HG03460 (cell line): ENCODE measurements at regions not wholly inside any gene's neighbourhood (a gene's known extent, or its start where the extent isn't known, plus 50 kb on each side); places are given as distances from the start of the nearest gene placed in this dataset.

ENCODE experiments used
- ATAC-seq: cut with Tn5 transposase; IDR thresholded peaks from one replicate; pipeline ENCODE4 v1.9.1; 2021; ENCODE audit not compliant: unreplicated experiment

DNA sequence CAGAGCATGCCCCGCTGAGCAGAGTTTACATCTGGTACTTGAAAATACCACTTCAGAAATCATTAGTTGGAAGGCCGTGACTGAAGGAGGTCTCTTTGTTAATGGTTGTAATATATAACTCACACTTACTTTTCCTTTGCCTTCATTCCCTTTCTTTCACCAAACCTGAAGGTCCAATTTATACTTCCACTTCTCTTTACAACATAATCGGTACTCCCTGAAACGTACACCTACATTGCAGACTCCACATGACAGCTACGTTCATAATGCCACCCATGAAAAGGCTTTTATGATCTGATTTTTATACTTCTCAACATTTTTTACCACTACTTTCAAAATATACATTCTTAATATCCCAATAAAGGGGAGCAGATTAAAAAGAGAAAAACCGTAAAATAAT lies 298.7 kb downstream of the C4orf33 start:
- ATAC-seq: no peak

DNA sequence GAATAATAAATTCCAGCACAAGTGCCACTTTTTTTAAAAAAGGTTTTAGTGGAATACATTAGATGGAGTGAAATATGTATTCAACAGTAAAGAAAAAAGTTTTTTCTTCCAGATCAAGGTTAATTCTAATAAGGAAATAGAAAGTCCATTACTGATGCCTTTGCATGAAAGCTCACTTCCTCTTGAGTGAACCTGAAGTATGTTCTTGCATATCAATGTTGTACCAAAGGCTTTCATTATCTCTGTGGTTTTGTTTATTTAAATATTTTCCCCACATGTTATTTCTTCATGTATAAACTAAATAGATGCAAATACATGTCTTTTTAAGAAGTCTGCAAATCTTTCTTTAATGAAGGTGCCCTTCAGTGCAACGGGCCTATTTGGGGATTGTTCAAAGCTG lies 307.9 kb downstream of the C4orf33 start:
- ATAC-seq: no peak

DNA sequence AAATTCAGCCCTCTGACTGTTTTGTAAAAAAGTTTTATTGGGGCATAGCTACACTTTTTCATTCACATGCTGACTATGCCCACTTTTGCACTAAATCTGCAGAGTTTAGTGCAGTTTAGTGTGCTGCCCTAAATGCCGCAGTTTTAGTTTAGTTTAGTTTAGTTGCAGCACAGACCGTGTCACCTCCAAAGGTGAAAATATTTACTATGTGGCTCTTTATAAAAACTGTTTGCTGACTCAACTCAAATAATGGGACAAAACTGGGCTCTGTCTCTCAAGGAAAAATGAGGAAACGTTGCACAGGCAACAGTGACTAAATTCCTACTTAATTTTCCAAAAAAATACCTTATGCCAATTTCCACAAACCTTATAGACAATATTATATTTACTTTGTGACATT lies 314.2 kb downstream of the C4orf33 start:
- ATAC-seq: no peak

DNA sequence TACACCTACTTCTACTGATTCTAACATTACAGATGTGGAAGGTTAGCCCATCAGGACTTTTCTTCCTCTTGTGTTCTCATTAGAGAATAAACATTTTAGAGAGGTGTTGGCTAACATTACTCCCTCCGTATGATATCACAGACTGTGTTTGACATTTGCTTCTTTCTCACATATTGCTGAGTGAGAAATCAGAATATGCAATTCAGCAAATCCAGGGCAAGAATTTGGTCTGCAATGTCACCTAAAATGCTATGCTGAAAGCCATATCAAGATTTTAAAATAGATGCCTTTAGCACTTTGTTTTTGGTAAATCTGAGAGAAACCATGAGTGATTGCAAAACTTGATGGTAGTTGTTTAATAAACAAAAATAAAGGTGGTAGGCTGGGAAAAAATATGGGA lies 319.1 kb downstream of the C4orf33 start:
- no peak for ATAC-seq

DNA sequence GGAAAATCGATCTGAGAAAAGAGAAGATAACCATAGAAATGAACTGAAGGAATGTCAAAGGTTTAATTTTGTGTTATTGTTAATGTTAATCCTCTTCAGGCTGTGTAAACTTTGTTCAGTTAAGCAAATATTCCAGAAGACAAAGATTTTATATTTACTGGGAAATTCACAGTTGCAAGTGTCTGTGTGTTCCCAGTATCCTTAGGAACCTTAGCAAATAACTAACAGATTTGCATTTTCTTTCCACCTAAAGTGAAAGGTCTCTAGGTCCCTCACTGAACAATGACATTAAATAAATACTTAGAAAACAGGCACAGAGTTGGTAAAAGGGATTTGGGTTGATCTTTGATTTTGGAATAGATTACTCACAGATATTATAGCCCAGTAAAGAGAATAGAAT lies 324.7 kb downstream of the C4orf33 start:
- ATAC-seq: no peak

DNA sequence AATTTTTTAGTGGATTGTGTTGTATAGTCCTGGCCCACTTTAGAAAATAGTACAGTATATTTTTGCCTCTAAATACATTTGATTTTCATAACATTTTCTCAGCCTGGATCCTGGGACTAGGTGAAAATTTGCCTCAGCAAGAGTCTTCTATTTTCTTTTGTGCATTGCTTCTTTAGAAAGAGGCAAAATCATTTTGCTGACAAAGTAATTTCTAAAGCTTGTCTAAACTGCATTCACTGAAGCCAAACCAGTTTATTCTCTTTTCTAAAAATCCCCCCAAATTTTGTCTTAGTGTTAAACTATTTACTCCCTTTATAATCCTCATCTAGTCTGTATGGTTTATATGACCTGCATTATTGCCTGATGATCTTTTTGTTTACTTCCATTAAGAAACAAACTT lies 326.3 kb downstream of the C4orf33 start:
- no peak for ATAC-seq

DNA sequence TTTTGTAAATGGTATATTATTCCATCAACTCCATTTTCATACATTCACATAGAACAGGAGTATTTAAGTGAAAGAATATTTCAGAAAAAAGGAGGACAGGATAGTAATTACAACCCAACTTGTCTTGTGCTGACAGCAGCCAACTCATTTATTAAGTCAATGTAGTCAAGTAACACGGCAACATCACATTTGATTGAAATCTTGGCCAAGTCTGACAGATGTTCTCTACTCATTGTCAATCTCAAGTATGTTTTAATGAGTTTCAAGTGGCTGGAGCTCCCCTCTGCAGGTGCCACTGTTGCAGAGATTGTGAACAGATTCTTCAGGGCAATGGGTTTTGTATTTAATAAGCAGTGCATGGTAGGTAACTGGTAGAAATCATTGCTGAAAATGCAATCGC lies 332.5 kb downstream of the C4orf33 start:
- ATAC-seq: no peak

DNA sequence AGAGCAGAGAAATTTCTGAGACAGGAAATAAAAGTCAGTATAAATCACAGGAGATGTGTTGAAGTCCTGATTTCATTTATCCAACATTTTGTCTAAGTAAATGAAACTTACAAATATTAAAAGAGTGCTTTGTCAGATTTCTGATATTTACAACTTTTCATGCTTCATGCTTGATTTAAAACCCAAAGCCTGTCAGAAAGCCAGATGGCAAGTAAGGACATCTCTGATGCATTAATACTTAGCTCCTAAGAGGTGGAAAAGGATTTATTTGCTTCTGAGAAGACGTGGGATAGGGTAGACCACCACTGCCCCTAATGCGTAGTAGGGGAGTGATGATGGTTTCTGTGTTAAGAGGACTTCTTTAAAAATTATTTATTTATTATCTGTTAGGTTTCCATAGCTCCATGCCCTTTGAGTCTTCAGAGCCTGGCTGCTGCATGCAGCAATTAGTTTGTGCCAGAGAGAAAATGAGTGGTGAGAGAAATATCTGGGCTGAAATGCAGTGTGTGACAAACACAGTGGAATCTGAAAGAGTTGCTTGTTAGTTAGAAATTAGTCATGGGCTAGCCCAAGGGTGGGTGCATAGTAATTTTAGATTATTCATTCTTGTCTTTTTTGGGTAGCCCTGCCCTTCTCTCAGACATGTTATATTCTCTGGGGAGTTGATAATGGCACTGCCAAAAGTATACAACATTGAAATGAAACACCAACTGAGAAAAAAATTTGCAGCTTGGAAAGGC lies 333.8 kb downstream of the C4orf33 start:
- ATAC-seq: no peak

DNA sequence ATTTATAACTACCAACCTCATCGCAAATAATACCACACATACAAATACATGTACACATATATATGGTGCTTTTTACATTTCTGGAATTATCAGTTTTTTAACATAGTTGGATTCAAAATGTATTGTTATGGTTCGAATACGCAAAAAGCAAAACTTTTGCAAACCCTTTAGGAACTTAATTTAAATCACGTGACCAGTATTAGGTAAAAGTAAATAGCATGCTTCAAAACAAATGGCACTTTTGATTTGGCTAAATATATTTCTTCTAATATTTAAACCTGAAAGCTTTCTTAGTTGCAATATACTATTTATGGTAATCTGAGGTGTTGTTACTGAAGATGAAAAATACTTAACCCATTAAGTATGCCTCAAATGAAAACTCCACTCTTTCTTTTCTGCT lies 341.4 kb downstream of the C4orf33 start:
- no peak for ATAC-seq

DNA sequence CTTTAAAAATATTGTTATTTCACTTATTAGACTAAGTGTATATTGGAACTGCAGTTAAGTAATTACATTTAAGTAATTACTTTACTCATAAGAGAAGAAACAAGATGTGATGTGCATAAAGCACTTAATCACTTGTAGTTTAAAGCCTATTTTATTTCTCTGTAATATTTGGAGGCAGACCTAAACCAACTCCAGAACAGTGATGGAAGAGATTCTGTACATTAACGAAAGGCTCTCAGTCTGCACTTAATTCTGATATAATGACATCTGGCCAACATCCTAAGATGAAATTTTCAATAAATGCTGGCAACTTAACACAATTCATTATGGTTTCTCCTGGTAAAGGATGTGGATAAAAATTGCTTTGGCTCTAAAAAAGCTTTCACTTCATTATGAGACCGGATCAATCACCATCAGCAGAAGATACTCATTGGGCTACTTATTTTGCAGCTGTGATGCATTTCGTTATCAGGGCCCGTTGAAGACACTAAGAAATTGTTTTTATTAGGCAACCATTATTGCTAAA lies 342.6 kb downstream of the C4orf33 start:
- ATAC-seq: no peak

DNA sequence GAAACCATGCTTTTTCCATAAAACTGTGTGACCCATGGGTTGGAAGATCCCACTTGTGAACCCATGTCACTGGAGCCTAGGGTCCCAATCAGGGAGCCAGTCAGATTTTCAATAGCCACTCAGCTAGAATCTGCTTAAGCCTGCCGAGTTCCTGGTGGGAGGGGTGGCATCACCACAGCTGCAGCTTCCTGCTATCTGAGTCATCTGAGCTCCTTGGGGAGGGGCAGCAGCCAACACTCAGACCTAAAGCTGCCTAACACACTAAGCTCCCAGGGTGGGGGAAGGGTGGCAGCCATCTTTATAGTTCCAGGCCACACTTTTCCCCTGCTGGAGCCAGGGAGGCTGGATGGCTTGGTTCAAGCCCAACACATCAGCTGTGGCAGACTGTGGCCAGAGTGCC lies 350.1 kb downstream of the C4orf33 start:
- ATAC-seq: no peak

DNA sequence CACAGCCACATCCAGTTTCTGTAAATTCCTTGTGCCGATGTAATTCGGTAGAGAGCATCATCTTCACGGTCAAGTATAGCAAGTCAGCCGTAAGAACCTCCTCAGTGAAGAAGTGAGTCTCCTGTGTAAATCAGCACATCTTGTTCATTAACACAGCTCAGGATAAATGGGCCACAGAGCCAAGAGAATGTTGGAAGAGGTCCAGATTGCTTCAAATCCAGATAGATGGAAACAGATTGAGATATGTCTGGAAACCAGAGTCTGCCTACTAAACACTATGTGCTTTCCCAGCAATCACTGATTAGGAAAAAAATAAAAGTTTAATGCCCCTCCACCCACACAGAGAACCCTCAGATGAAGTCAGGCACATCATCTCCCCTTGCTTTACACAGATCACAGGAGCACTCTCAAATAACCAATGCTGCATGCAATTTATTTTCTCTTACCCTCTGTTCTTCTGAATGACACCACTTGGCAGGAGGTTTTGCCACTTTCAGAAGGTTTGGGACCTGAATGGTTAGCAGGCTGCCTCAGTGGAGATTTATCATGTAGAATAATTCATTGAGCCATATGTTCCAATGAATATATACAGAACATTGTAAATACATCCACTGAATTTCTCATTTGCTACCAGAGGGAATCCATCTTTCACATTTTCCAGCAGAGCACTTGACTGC lies 357.7 kb downstream of the C4orf33 start:
- no peak for ATAC-seq

DNA sequence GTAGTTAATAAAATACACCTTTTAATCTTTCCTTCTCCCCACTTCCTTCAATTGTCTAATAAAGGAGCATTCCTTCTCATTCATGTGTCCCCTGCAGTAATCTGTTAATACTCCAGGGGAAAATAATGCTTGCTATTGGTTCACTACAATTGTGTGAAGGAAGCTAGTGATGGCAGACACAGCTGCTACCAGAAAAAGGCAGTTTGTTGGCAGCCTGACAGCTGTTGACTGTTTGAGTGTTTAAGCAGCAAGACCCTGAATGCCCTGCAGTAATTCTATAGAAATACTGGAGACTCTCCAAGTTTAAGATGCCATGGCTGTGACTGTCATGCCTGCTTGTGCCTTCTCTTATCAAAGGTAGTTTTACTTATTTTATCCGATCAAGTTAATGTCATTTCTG lies 359.5 kb downstream of the C4orf33 start:
- ATAC-seq: no peak

DNA sequence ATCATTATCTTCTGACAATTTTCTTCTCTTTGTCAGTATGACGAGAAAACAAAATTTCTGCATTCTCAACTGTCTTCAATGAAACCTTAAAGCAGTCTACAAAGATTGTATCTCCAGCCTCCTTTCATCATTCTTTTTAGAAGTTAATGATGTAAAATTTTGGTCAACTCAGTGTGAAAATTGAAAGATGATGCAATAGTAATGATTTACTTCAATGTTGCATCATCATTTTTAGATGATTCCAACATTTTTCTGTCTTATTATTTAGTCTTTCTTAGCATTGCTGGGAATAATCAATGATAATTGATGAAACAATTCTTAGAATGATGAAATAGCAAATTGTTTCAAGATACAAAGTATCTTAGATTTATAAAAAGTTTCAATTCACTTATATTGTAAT lies 372.7 kb downstream of the C4orf33 start:
- no peak for ATAC-seq

DNA sequence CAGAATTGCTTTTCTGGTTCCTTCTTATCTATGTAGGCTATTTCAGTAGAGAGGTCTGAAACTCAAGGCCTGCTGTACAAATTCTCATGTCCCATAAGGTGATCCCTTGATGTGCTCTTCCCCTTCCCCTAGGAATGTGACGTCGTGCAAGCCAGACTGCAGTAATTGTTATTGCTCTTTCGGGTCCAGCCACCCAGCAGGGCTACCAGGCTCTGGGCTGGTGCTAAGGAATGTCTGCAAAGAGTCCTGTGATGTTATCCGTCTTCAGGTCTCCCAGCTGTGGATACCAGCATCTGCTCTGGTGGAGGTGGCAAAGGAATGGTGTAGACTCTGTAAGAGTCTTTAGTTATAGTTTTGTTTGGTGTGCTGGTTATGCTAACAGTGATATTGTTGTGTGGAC lies 378.7 kb downstream of the C4orf33 start:
- no peak for ATAC-seq

DNA sequence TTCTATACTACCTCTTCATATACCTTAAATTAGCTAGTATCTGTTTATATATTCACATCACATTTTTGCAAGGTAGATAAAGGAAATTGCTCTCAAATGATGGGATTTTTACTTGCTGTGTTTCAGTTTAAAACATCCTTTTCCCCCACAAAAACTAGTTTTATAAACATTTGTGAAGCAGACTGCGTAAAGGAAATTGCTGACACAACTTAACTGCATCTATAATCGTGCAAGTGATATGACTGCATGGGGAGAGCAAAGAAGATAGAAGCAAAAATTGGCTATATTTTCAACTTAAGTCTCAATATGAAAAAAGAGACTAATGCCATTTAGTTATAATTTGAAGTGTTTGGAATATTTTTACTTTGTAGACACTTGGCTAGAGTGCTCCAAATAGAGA lies 385.2 kb downstream of the C4orf33 start:
- ATAC-seq: no peak

DNA sequence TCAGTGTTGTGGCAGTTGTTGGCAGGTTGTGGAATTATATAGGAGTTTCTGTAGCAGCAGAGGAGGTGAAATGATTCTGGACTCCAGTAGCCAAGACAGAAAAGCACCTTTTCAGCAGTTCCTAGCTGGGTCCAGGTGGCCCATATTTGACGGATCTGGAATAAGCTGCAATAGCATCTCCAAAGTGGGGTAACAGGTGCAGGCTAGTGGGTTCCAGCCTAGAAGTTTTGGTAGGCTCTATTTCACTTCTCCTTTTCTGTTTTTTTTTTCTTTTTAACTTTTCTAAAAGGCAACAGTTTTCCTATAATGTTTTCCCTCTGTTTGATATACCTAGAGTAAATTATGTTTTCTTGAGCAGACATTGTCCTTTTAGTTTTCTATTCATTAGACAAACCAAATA lies 392.5 kb downstream of the C4orf33 start:
- no peak for ATAC-seq

DNA sequence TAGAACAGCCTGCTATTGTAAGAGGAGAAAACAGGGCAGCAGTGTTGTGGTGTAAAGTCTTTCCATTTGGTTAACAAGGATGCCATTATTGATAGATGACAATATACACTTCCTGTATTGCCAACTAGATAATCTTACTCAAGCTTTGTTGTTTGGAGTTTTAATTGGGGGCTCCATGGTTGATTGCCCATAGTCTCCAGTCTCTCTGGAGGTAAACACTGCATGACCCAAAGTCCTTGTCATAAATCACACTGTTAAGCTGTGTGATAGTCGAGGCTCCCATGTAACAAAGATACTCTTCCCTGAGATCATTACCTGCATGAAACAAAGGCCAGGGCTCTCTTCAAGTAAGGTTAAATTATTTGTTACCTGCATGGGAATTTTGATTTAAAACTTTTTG lies 394.6 kb downstream of the C4orf33 start:
- ATAC-seq: no peak

DNA sequence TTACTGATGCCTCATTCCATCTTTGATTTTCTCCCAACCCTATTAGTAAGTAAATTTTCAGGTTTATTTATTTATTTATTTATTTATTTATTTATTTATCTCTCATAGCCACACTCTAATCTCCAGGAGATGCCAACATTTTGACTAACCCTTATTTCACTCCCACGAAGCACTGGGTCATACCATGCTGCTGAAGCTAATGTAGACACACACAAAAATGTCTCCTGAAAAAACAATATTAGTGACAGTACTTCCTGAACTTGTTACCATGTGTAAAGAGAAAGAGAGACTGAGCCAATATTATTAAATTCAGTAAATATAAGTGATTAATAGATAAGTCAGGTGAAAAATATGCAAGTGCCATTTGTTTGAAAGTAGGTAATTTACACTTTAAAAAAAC lies 402.7 kb downstream of the C4orf33 start:
- ATAC-seq: no peak

DNA sequence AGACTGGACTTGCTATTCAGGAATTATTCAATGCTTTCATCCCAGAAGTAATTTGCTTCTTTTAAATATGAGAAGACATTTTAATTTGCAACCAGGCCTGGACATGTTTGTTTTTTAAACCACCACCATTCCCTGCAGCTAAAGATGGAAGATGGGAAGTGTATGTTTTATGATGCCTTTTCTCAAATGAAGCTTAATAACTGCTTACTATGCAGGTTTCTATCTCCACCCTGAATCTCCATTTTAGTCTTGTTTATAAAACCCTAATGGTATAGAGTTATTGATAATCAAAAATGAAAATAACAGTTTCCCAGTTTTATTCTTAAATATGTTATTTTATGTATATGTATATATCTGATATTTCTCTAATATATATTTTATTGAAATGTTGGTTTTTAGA lies 418.9 kb downstream of the C4orf33 start:
- ATAC-seq: no peak

DNA sequence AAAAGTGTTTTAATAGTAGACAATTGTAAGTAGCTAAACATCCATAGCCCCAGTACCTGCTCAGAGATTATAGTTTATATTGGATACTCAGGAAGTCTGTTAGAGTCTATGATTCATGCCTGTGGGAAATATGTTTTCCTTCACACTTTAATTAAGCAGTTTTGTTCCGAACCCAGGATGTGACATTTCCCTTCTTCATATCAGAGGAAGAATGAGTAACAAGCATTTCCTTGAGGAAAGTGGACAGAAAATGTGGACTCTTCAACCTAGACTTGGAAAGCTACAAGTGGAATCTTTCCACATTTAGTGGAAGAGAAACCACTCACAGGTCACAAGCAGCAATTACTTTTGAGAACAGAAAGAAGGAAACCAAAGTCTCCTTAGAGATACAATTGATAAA lies 419.4 kb downstream of the C4orf33 start:
- ATAC-seq: no peak

DNA sequence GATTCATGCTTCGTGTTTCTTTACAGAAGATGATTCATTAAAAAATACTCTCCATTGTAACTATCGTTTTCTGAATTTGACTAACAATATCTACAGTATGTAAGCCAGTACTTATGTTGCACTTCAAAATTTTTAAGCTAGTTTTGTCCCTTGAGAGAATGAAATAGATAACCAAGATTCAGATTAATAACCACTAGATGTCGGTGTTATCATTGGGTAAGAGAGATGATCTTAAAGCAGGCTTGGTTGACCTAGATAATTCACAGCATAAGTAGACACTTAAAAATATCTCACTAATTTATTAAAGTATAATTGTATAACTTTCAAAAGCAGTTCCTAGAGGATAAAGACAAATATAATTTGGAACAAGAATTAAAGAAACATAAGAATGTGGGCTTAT lies 430.9 kb downstream of the C4orf33 start:
- ATAC-seq: no peak

DNA sequence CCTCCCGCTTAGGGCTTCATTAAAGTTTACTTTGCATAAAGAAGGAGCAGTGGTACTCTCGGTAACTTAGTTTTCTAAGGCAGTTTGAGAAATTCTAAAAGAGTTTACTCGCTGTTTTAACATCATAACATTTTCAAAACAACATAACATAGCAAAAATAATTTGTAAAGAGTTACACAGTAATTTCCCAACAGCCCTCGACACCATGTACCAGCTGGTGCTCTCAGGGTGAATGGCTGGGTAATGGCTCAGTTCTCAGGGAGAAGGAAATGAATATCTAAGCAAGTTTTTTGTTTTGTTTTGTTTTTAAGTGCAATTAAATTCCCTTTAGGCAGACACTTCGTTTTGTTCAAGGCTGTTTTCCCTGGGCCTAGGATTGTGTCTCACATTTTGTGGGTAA lies 435.3 kb downstream of the C4orf33 start:
- no peak for ATAC-seq
